Activated CD4-positive, alpha-beta T cell treated with anti-CD3 and anti-CD28 coated beads, Interleukin-2, Interleukin-4, amounts not matched to agents 100 ng/mL and 50 ng/mL, durations not matched to agents 16 hours and 8 hours (primary cell): ENCODE measurements at regions not wholly inside any gene's neighbourhood (a gene's known extent, or its start where the extent isn't known, plus 50 kb on each side); places are given as distances from the start of the nearest gene placed in this dataset.
"Not testable (repeated sequence)": the region's sequence is repeated elsewhere in the genome, so short reads cannot be mapped to it uniquely, and the experiment has no call there.

ENCODE experiments used
- DNase-seq: peaks from one replicate; pipeline ENCODE4 v3.0.0-alpha.2; 2020; ENCODE audit warnings: low spot score

- no peak for DNase-seq
Observed at GRCh38 chr1:188058801-188059200, 1230.1 kb downstream of the PLA2G4A start.

GRCh38 chr1:188061881-188062280 is 1233.1 kb downstream of the PLA2G4A start:
- no peak for DNase-seq

- DNase-seq: no peak
Observed at GRCh38 chr1:188062456-188062855, 1233.7 kb downstream of the PLA2G4A start.

GRCh38 chr1:188065917-188066316 is 1237.2 kb downstream of the PLA2G4A start:
- DNase-seq: no peak

- no peak for DNase-seq
Observed at GRCh38 chr1:188070848-188071247, 1242.1 kb downstream of the PLA2G4A start.

- DNase-seq: no peak
Observed at GRCh38 chr1:188089015-188089414, 1260.3 kb downstream of the PLA2G4A start.

GRCh38 chr1:188089461-188089860 is 1260.7 kb downstream of the PLA2G4A start:
- no peak for DNase-seq

- DNase-seq: no peak
Observed at GRCh38 chr1:188096521-188096920, 1267.8 kb downstream of the PLA2G4A start.

GRCh38 chr1:188117436-188117835 is 1288.7 kb downstream of the PLA2G4A start:
- no peak for DNase-seq

GRCh38 chr1:188122646-188123045 is 1293.9 kb downstream of the PLA2G4A start:
- no peak for DNase-seq

- DNase-seq: no peak
Observed at GRCh38 chr1:188127507-188127906, 1298.8 kb downstream of the PLA2G4A start.

- DNase-seq: no peak
Observed at GRCh38 chr1:188128761-188129160, 1300.0 kb downstream of the PLA2G4A start.

- no peak for DNase-seq
Observed at GRCh38 chr1:188129856-188130838, 1301.4 kb downstream of the PLA2G4A start.

GRCh38 chr1:188137221-188137620 is 1308.5 kb downstream of the PLA2G4A start:
- no peak for DNase-seq

GRCh38 chr1:188140958-188141357 is 1312.2 kb downstream of the PLA2G4A start:
- DNase-seq: no peak

- DNase-seq: no peak
Observed at GRCh38 chr1:188154196-188154595, 1325.4 kb downstream of the PLA2G4A start.

- DNase-seq: no peak
Observed at GRCh38 chr1:188154761-188155160, 1326.0 kb downstream of the PLA2G4A start.

- no peak for DNase-seq
Observed at GRCh38 chr1:188155261-188155660, 1326.5 kb downstream of the PLA2G4A start.

- no peak for DNase-seq
Observed at GRCh38 chr1:188164459-188164858, 1335.7 kb downstream of the PLA2G4A start.

GRCh38 chr1:188166654-188167053 is 1337.9 kb downstream of the PLA2G4A start:
- DNase-seq: no peak

GRCh38 chr1:188169971-188170370 is 1341.2 kb downstream of the PLA2G4A start:
- no peak for DNase-seq

- no peak for DNase-seq
Observed at GRCh38 chr1:188170411-188170810, 1341.7 kb downstream of the PLA2G4A start.

- no peak for DNase-seq
Observed at GRCh38 chr1:188170935-188171334, 1342.2 kb downstream of the PLA2G4A start.

GRCh38 chr1:188182063-188182462 is 1353.3 kb downstream of the PLA2G4A start:
- not testable (repeated sequence) for DNase-seq
